ENCODE measurements at regions not wholly inside any gene's neighbourhood (a gene's known extent, or its start where the extent isn't known, plus 50 kb on each side); places are given as distances from the start of the nearest gene placed in this dataset.

GRCh38 chr16:50876263-50876662, 134.4 kb downstream of the CYLD start:
- H3K27me3 ChIP-seq = no peaks in the 10 kb centered on the region

GRCh38 chr16:50868577-50868976, 126.7 kb downstream of the CYLD start:
- H3K4me1 ChIP-seq = no peaks in the 10 kb centered on the region
- no peaks in the 10 kb centered on the region for H3K9me3 ChIP-seq
- no peaks in the 10 kb centered on the region for H3K36me3 ChIP-seq
- no peak for TF ChIP-seq CTCF (IDR thresholded peaks at IDR 0.05; ENCODE audit: low read depth, low read length)
- no peak overlapping the region for H3K4me3 ChIP-seq (ENCODE audit: low read depth, low read length)
- no peaks in the 10 kb centered on the region for H3K27me3 ChIP-seq
- no peak for DNase-seq

More at GRCh38 chr16:50876263-50876662, 134.4 kb downstream of the CYLD start:
- H3K36me3 ChIP-seq = no peaks in the 10 kb centered on the region
- H3K4me3 ChIP-seq (ENCODE audit: low read depth, low read length) = no peak overlapping the region
- TF ChIP-seq CTCF (IDR thresholded peaks at IDR 0.05; ENCODE audit: low read depth, low read length) = no peak
- H3K9me3 ChIP-seq = no peaks in the 10 kb centered on the region
- no peaks in the 10 kb centered on the region for H3K4me1 ChIP-seq
- DNase-seq = no peak

GRCh38 chr16:50866806-50867205, 124.9 kb downstream of the CYLD start:
- no peaks in the 10 kb centered on the region for H3K27me3 ChIP-seq
- H3K36me3 ChIP-seq = no peaks in the 10 kb centered on the region
- DNase-seq = no peak
- no peak overlapping the region for H3K4me3 ChIP-seq (ENCODE audit: low read depth, low read length)
- no peaks in the 10 kb centered on the region for H3K9me3 ChIP-seq
- TF ChIP-seq CTCF (IDR thresholded peaks at IDR 0.05; ENCODE audit: low read depth, low read length) = no peak
- H3K4me1 ChIP-seq = no peaks in the 10 kb centered on the region

- no peaks in the 10 kb centered on the region for H3K4me1 ChIP-seq
- no peak for DNase-seq
- H3K36me3 ChIP-seq = no peaks in the 10 kb centered on the region
- TF ChIP-seq CTCF (IDR thresholded peaks at IDR 0.05; ENCODE audit: low read depth, low read length) = no peak
- no peak overlapping the region for H3K4me3 ChIP-seq (ENCODE audit: low read depth, low read length)
- H3K9me3 ChIP-seq = no peaks in the 10 kb centered on the region
- no peaks in the 10 kb centered on the region for H3K27me3 ChIP-seq
Measured at GRCh38 chr16:50864386-50864785, 122.5 kb downstream of the CYLD start.

GRCh38 chr16:50863644-50864144, 121.8 kb downstream of the CYLD start:
- no peak overlapping the region for H3K4me3 ChIP-seq (ENCODE audit: low read depth, low read length)
- H3K36me3 ChIP-seq = no peaks in the 10 kb centered on the region
- no peak for DNase-seq
- H3K4me1 ChIP-seq = no peaks in the 10 kb centered on the region
- no peaks in the 10 kb centered on the region for H3K27me3 ChIP-seq
- TF ChIP-seq CTCF (IDR thresholded peaks at IDR 0.05; ENCODE audit: low read depth, low read length) = no peak
- no peaks in the 10 kb centered on the region for H3K9me3 ChIP-seq

GRCh38 chr16:50862818-50863643, 121.1 kb downstream of the CYLD start:
- Histone ChIP-seq H3K27me3 (no peaks in the 10 kb centered on the region), H3K4me3 (ENCODE audit: low read depth, low read length) (no peak overlapping the region), H3K9me3 (no peaks in the 10 kb centered on the region), H3K4me1 (no peaks in the 10 kb centered on the region), H3K36me3 (no peaks in the 10 kb centered on the region)
- DNase-seq = no peak
- TF ChIP-seq CTCF (IDR thresholded peaks at IDR 0.05; ENCODE audit: low read depth, low read length) = no peak

Measured in BE2C (cell line).